CD4-positive, alpha-beta memory T cell (primary cell): ENCODE measurements at regions not wholly inside any gene's neighbourhood (a gene's known extent, or its start where the extent isn't known, plus 50 kb on each side); places are given as distances from the start of the nearest gene placed in this dataset.

ENCODE experiments used
- CTCF ChIA-PET: fragments of 350-600 bp; sonication (Branson Sonifier 250); formaldehyde crosslinking; loops from one replicate; lab custom pipeline; 2021; ENCODE audit warnings: inconsistent platforms; ENCODE audit not compliant: partially characterized antibody; lab: Charles Lee
- POLR2A ChIA-PET: fragments of 350-600 bp; sonication (Branson Sonifier 250); formaldehyde crosslinking; loops from one replicate; lab custom pipeline; 2021; ENCODE audit not compliant: partially characterized antibody; lab: Charles Lee
- DNase-seq, 5 donors: peaks; one replicate each; pipeline versions ENCODE4 v3.0.0 to v3.0.0-alpha.2; 2020 to 2022; ENCODE audit warnings: mixed read lengths in 1 of 5
- H3K27ac ChIP-seq: one replicate; pipeline ENCODE4 v1.7.0; 2013; ENCODE audit warnings: low read depth, low read length
- H3K27me3 ChIP-seq: 2 replicates; pipeline ENCODE4 v1.7.0; 2013; ENCODE audit warnings: mild to moderate bottlenecking, low read length, moderate library complexity; ENCODE audit not compliant: insufficient read depth
- H3K36me3 ChIP-seq: 2 replicates; pipeline ENCODE4 v1.7.0; 2013; ENCODE audit warnings: mild to moderate bottlenecking, low read length, moderate library complexity; ENCODE audit not compliant: insufficient read depth
- H3K4me1 ChIP-seq: 2 replicates; pipeline ENCODE4 v1.7.0; 2013; ENCODE audit warnings: mild to moderate bottlenecking, low read length, moderate library complexity; ENCODE audit not compliant: insufficient read depth
- H3K4me3 ChIP-seq, 2 donors: one replicate each; pipeline ENCODE4 v1.7.0; 2013; ENCODE audit warnings: low read length in 2 of 2, mild to moderate bottlenecking in 1 of 2
- H3K9me3 ChIP-seq, 2 donors: one replicate each; pipeline ENCODE4 v1.7.0; 2013; ENCODE audit warnings: low read length in 2 of 2, control low read depth in 1 of 2; ENCODE audit not compliant: control insufficient read depth in 1 of 2
- H3K27ac Mint-ChIP-seq, 7 donors: one replicate each; pipeline ENCODE4 v1.8.0; 2020 to 2021; ENCODE audit warnings: mixed read lengths in 7 of 7, mild to moderate bottlenecking in 6 of 7, inconsistent platforms in 3 of 7, moderate library complexity in 3 of 7
- H3K27me3 Mint-ChIP-seq, 2 donors: one replicate each; pipeline ENCODE4 v1.8.0; 2020 to 2021; ENCODE audit warnings: mixed read lengths in 2 of 2
- H3K36me3 Mint-ChIP-seq, 2 donors: one replicate each; pipeline ENCODE4 v1.8.0; 2020 to 2021; ENCODE audit warnings: mixed read lengths in 2 of 2, inconsistent platforms in 1 of 2, mild to moderate bottlenecking in 1 of 2
- H3K4me1 Mint-ChIP-seq, 4 donors: one replicate each; pipeline ENCODE4 v1.8.0; 2020 to 2021; ENCODE audit warnings: mixed read lengths in 4 of 4, mild to moderate bottlenecking in 1 of 4
- H3K4me3 Mint-ChIP-seq, 8 donors: one replicate each; pipeline ENCODE4 v1.8.0; 2020 to 2021; ENCODE audit warnings: mixed read lengths in 8 of 8, mild to moderate bottlenecking in 7 of 8, moderate library complexity in 6 of 8, inconsistent platforms in 3 of 8
- H3K9me3 Mint-ChIP-seq, 8 donors: one replicate each; pipeline ENCODE4 v1.8.0; 2020 to 2021; ENCODE audit warnings: mixed read lengths in 8 of 8, mild to moderate bottlenecking in 5 of 8, inconsistent platforms in 3 of 8, moderate library complexity in 1 of 8
- intact Hi-C: fragments of 100-400 bp; cut with micrococcal nuclease; formaldehyde crosslinking; loops from one replicate; pipeline ENCODE4 v1.15.1; 2023

GRCh38 chr12:53803194-53803593, 51.4 kb upstream of the CISTR start:
- H3K4me3 ChIP-seq = no peak overlapping the region
- peaks cover 39 to 47% of the 10 kb centered on the region in 2 donors for H3K27me3 Mint-ChIP-seq
- no peaks in the 10 kb centered on the region for H3K36me3 Mint-ChIP-seq
- no peaks in the 10 kb centered on the region for H3K9me3 ChIP-seq
- intact Hi-C loops = no loop called here
- H3K9me3 Mint-ChIP-seq = peaks cover 0 to 2% (median 0%) of the 10 kb centered on the region in 8 donors
- no peaks in the 10 kb centered on the region for H3K36me3 ChIP-seq
- ChIA-PET CTCF (no interaction called here), POLR2A (no interaction called here)
- no peak for DNase-seq
- H3K4me1 Mint-ChIP-seq = no peaks in the 10 kb centered on the region
- H3K27ac Mint-ChIP-seq = no peak overlapping the region
- no peak overlapping the region for H3K27ac ChIP-seq
- H3K27me3 ChIP-seq = peaks cover 16% of the 10 kb centered on the region
- H3K4me1 ChIP-seq = no peaks in the 10 kb centered on the region
- no peak overlapping the region for H3K4me3 Mint-ChIP-seq

DNA sequence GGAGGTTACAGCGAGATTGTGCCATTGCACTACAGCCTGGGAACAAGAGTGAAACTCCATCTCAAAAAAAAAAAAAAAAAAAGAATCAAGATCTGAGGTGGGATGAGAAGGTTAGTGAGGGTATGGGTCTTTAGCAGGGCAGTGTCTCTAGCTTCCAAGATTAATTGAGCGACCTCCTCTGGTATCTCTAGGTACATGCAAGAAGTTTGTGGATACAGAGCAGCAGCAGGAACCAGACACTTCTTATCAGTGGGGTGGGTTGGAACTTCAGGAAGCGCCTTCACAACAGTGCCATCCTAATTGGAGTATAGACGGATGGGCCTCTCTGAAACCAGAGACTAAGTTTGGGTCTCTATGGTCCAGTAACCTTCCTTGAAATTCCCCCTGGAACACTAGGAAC, 51.9 kb upstream of the CISTR start:
- DNase-seq = no peak
- no peaks in the 10 kb centered on the region for H3K4me1 Mint-ChIP-seq
- no peak overlapping the region for H3K27ac Mint-ChIP-seq
- H3K9me3 Mint-ChIP-seq = peaks cover 0 to 2% (median 0%) of the 10 kb centered on the region in 8 donors
- H3K4me1 ChIP-seq = no peaks in the 10 kb centered on the region
- CTCF ChIA-PET = interaction anchor here (1.1 kb wide), 1 partner anchor 11 kb away, joined by 5 read pairs; no protein-coding TSS in a partner anchor
- POLR2A ChIA-PET = no interaction called here
- no peak overlapping the region for H3K4me3 ChIP-seq
- H3K27ac ChIP-seq = no peak overlapping the region
- H3K27me3 Mint-ChIP-seq = peaks cover 38 to 43% of the 10 kb centered on the region in 2 donors
- no peak overlapping the region for H3K4me3 Mint-ChIP-seq
- intact Hi-C loops = no loop called here
- H3K9me3 ChIP-seq = no peaks in the 10 kb centered on the region
- H3K27me3 ChIP-seq = peaks cover 16% of the 10 kb centered on the region
- no peaks in the 10 kb centered on the region for H3K36me3 Mint-ChIP-seq
- no peaks in the 10 kb centered on the region for H3K36me3 ChIP-seq

- Mint-ChIP-seq H3K4me3 (no peak overlapping the region), H3K27me3 (peaks cover 31 to 36% of the 10 kb centered on the region in 2 donors), H3K4me1 (no peaks in the 10 kb centered on the region), H3K27ac (no peak overlapping the region), H3K36me3 (no peaks in the 10 kb centered on the region), H3K9me3 (peaks cover 0 to 2% (median 0%) of the 10 kb centered on the region in 8 donors)
- CTCF ChIA-PET = interaction anchor here (0.6 to 1.1 kb wide), 2 partner anchors 12 to 105 kb away, joined by 5 read pairs; no protein-coding TSS in a partner anchor
- H3K9me3 ChIP-seq = no peaks in the 10 kb centered on the region
- intact Hi-C loops = no loop called here
- H3K27ac ChIP-seq = no peak overlapping the region
- H3K27me3 ChIP-seq = peaks cover 16% of the 10 kb centered on the region
- DNase-seq = no peak
- POLR2A ChIA-PET = no interaction called here
- no peaks in the 10 kb centered on the region for H3K4me1 ChIP-seq
- H3K36me3 ChIP-seq = no peaks in the 10 kb centered on the region
- H3K4me3 ChIP-seq = no peak overlapping the region
These were observed 52.6 kb upstream of the CISTR start for GRCh38 chr12:53804429-53804828.

- no peak for DNase-seq
- Mint-ChIP-seq H3K27ac (no peak overlapping the region), H3K27me3 (peaks cover 31 to 35% of the 10 kb centered on the region in 2 donors), H3K36me3 (no peaks in the 10 kb centered on the region), H3K4me3 (no peak overlapping the region), H3K4me1 (no peaks in the 10 kb centered on the region), H3K9me3 (peaks cover 0 to 2% (median 0%) of the 10 kb centered on the region in 8 donors)
- no peaks in the 10 kb centered on the region for H3K9me3 ChIP-seq
- H3K36me3 ChIP-seq = no peaks in the 10 kb centered on the region
- H3K27me3 ChIP-seq = peaks cover 16% of the 10 kb centered on the region
- no peak overlapping the region for H3K4me3 ChIP-seq
- no peaks in the 10 kb centered on the region for H3K4me1 ChIP-seq
- intact Hi-C loops = no loop called here
- H3K27ac ChIP-seq = no peak overlapping the region
- POLR2A ChIA-PET = no interaction called here
- CTCF ChIA-PET = interaction anchor here (1.1 kb wide), 1 partner anchor 13 kb away, joined by 5 read pairs; no protein-coding TSS in a partner anchor
These were observed 53.3 kb upstream of the CISTR start for GRCh38 chr12:53805067-53805466.

DNA sequence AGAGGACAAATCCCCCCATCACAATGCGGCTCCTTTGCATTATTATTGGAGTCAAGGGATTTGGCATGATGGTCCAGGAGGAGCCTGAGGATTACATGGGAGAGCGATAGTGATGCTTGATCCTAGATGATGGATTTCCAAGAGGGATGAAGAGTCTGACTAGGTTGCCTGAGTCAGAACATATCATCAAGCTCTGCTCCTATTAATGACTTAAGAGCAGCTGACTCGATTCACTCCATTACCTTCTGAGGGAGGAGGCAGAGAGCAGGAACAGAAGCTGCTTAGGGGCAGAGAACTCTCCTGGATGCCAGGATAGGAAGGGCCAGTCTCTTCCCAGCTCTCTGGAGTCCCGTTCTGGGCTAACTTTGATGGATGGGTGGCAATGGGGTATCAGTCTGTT, 54.0 kb upstream of the CISTR start:
- H3K27me3 ChIP-seq = peaks cover 10% of the 10 kb centered on the region
- DNase-seq = no peak
- no peak overlapping the region for H3K4me3 ChIP-seq
- H3K27ac Mint-ChIP-seq = no peak overlapping the region
- H3K9me3 Mint-ChIP-seq = peaks cover 0 to 2% (median 0%) of the 10 kb centered on the region in 8 donors
- no peaks in the 10 kb centered on the region for H3K9me3 ChIP-seq
- H3K36me3 Mint-ChIP-seq = no peaks in the 10 kb centered on the region
- H3K27ac ChIP-seq = no peak overlapping the region
- H3K4me1 Mint-ChIP-seq = no peaks in the 10 kb centered on the region
- H3K4me1 ChIP-seq = no peaks in the 10 kb centered on the region
- intact Hi-C loops = no loop called here
- no peak overlapping the region for H3K4me3 Mint-ChIP-seq
- POLR2A ChIA-PET = no interaction called here
- no peaks in the 10 kb centered on the region for H3K36me3 ChIP-seq
- CTCF ChIA-PET = no interaction called here
- peaks cover 27 to 31% of the 10 kb centered on the region in 2 donors for H3K27me3 Mint-ChIP-seq

- H3K27ac ChIP-seq = no peak overlapping the region
- peaks cover 23 to 28% of the 10 kb centered on the region in 2 donors for H3K27me3 Mint-ChIP-seq
- no peaks in the 10 kb centered on the region for H3K36me3 Mint-ChIP-seq
- intact Hi-C loops = no loop called here
- peaks cover 5% of the 10 kb centered on the region for H3K27me3 ChIP-seq
- peaks cover 0 to 2% (median 0%) of the 10 kb centered on the region in 8 donors for H3K9me3 Mint-ChIP-seq
- no peaks in the 10 kb centered on the region for H3K9me3 ChIP-seq
- no peaks in the 10 kb centered on the region for H3K4me1 ChIP-seq
- ChIA-PET POLR2A (no interaction called here), CTCF (no interaction called here)
- H3K4me3 Mint-ChIP-seq = no peak overlapping the region
- no peak overlapping the region for H3K4me3 ChIP-seq
- no peaks in the 10 kb centered on the region for H3K36me3 ChIP-seq
- no peak overlapping the region for H3K27ac Mint-ChIP-seq
- no peak for DNase-seq
- H3K4me1 Mint-ChIP-seq = no peaks in the 10 kb centered on the region
These were observed 54.9 kb upstream of the CISTR start for GRCh38 chr12:53806721-53807120.

GRCh38 chr12:53807322-53807860, 55.6 kb upstream of the CISTR start:
- H3K4me3 Mint-ChIP-seq = no peak overlapping the region
- Histone ChIP-seq H3K4me3 (no peak overlapping the region), H3K36me3 (no peaks in the 10 kb centered on the region), H3K9me3 (no peaks in the 10 kb centered on the region), H3K27ac (no peak overlapping the region), H3K4me1 (no peaks in the 10 kb centered on the region), H3K27me3 (peaks cover 5% of the 10 kb centered on the region)
- no peaks in the 10 kb centered on the region for H3K36me3 Mint-ChIP-seq
- no peak for DNase-seq
- POLR2A ChIA-PET = no interaction called here
- H3K9me3 Mint-ChIP-seq = peaks cover 0 to 2% (median 0%) of the 10 kb centered on the region in 8 donors
- intact Hi-C loops = no loop called here
- CTCF ChIA-PET = no interaction called here
- H3K4me1 Mint-ChIP-seq = no peaks in the 10 kb centered on the region
- H3K27ac Mint-ChIP-seq = no peak overlapping the region
- H3K27me3 Mint-ChIP-seq = peaks cover 23 to 28% of the 10 kb centered on the region in 2 donors
